ENCODE measurements at regions not wholly inside any gene's neighbourhood (a gene's known extent, or its start where the extent isn't known, plus 50 kb on each side); places are given as distances from the start of the nearest gene placed in this dataset.

DNA sequence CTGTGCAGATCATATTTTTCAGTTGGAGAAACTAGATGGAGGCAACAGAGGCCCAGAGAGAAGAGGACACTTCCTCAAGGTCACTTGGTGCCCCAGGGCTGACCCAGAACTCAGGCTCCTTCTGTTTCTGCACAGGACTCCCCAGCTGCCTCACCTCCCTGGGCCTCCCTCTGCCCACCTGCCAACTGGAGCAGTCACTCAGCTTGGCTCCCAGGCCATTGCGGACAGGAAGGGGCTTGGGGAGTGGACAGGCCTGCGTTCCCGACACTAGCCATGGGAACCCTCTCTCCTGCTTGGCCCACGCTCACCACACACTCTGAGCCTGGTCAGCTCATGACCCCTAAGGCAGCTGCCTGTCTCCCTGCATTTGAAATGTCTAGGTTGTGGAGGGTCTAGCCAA lies 78.1 kb upstream of the BRD7 start:
- H3K4me3 ChIP-seq (replicated peaks in 1 of 2; ENCODE audit: low read depth in 2 of 2, low read length in 2 of 2): no peak overlapping the region
- no peak for TF ChIP-seq CTCF (IDR thresholded peaks at IDR 0.05; ENCODE audit: low read depth, low read length)
- no peak for DNase-seq (ENCODE audit: low read depth in 2 of 2)

DNA sequence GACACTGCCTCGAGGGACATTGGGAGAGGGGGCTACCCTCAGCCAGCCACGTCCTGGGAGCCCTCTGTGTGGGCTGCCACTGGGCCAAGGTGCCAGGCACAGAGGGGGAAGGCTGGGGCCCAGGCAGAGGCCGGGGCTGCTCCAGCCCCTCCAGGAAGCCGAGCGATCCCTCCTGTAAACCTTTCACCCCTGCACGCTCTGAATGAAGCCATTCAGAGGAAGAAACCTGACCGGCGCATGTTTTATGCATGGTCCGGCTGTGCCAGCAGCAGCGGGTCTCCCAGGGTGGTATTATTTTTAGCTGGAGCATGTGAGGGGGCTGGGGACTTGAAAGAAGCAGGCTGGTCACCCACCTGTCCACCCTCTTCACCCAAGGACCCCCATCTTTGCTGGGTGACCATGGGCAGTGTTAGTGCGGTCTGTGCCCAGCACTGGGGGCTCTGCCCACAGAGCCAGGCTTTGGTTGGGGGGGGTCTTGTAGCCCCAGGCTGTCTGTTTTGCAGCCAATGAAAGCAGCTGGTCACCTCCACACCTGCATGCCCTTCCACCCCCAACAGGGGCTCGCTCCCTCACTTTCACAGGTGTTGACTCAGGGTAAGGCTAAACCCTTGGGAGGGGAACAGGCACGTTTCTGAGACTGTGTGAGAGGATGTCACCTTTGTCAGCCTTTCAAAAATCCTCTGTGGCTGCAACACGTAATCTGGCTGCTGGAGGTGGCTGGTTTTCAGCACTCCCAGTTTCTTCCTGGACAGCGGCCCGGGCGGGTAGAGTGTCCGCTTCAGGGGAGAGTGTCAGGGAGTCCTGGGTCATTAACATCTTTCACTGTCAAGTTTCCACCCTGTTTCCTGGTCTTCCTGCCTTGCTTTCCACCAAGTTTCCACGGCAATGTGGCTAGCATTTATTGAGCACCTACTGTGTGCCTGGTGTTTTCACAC lies 77.1 kb upstream of the BRD7 start:
- no peak overlapping the region for H3K4me3 ChIP-seq (replicated peaks in 1 of 2; ENCODE audit: low read depth in 2 of 2, low read length in 2 of 2)
- no peak for DNase-seq (ENCODE audit: low read depth in 2 of 2)
- TF ChIP-seq CTCF (IDR thresholded peaks at IDR 0.05; ENCODE audit: low read depth, low read length): no peak

DNA sequence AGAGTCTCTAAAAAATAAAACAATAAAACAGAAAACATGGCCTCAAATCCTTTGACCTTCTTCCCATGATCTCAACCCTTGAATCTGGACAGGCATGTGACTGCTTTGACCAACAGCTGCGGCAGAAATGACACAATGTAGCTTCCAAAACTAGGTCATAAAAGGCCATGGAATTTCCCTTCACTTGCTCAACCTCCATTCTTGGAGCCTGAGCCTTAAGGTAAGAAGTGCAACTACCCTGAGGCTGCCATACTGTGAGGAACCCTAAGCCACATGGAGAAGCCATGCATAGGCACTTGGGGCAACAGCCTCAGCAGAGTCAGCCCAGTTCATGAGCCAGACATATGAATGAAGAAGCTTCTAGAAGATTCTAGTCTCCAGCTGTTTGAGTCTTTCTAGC lies 75.7 kb upstream of the BRD7 start:
- H3K4me3 ChIP-seq (replicated peaks in 1 of 2; ENCODE audit: low read depth in 2 of 2, low read length in 2 of 2): no peak overlapping the region
- DNase-seq (ENCODE audit: low read depth in 2 of 2): peak in 1 of 2 donors; percentile 14
- TF ChIP-seq CTCF (IDR thresholded peaks at IDR 0.05; ENCODE audit: low read depth, low read length): no peak

DNA sequence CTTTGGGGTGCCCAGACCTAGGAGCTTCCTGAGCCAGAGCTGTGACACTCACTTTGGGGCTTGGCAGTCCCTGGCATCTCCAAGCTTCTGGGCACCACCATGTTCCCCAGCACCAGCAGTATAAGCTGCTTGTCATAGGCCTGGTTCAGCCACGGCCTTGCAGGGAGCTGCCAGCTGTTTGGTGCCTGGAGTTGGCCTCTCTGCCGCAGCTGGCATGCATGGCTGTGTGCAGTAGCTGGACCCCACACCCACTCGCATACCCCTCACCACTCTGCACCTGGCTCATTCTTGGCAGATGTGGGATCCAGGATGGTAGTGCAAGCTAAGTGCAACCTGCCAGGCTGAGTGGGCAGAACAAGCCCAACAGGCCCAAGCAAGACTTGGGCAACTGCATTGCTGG lies 73.4 kb upstream of the BRD7 start:
- TF ChIP-seq CTCF (IDR thresholded peaks at IDR 0.05; ENCODE audit: low read depth, low read length): no peak
- no peak for DNase-seq (ENCODE audit: low read depth in 2 of 2)
- H3K4me3 ChIP-seq (replicated peaks in 1 of 2; ENCODE audit: low read depth in 2 of 2, low read length in 2 of 2): no peak overlapping the region

DNA sequence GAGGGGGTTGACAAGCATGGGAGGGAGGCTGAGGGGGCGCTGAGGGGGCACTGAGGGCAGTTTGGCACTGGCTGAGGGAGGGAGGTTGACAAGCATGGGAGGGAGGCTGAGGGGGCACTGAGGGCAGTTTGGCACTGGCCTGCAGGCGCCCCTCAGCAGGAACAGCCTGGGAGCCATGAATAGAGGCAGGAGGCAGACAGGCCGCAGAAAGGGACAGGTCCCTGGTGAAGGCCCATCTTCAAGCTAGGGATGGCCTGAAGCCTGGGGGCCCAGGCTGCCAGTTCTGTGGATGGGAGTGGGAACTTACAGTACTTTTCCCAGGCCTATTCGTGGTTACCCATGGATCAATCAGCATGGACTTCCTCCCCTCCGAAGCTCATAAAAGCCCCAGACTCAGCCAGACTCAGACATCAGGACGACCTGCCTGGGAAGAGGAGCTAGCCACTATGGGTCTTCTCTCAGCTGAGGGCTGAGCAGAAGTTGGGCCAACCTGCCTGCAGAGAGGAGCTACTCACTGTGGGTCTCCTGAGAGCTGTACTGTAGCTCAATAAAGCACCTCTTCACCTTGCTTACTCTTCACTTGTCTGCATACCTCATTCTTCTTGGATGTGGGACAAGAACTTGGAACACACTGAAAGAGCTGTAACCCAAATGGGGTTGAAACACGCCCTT lies 72.8 kb upstream of the BRD7 start:
- DNase-seq (ENCODE audit: low read depth in 2 of 2): no peak
- no peak overlapping the region for H3K4me3 ChIP-seq (replicated peaks in 1 of 2; ENCODE audit: low read depth in 2 of 2, low read length in 2 of 2)
- no peak for TF ChIP-seq CTCF (IDR thresholded peaks at IDR 0.05; ENCODE audit: low read depth, low read length)

DNA sequence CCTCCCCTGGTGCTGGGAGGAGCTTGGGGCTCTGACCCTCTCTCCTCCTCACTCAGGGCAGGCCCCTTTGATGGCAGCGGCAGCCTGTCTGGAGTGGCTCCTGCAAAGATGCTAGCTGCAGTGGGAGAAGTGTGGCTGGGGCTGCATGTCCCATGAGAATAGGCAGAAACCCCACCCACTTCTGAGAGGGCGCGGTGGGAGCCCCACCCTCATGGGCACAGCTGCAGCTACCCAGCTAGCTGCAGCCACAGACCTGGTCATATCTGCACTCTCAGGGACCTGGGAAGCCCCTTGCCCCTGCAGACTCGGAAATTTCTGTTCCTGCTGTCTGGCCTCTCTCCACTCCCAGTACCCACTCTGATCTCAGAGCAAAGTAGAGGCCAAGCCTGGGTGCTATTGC lies 72.2 kb upstream of the BRD7 start:
- H3K4me3 ChIP-seq (replicated peaks in 1 of 2; ENCODE audit: low read depth in 2 of 2, low read length in 2 of 2): no peak overlapping the region
- TF ChIP-seq CTCF (IDR thresholded peaks at IDR 0.05; ENCODE audit: low read depth, low read length): no peak

More for the DNA sequence above, 72.2 kb upstream of the BRD7 start:
- no peak for DNase-seq (ENCODE audit: low read depth in 2 of 2)

Measured in cardiac fibroblast (primary cell).